ENCODE measurements at regions not wholly inside any gene's neighbourhood (a gene's known extent, or its start where the extent isn't known, plus 50 kb on each side); places are given as distances from the start of the nearest gene placed in this dataset.

DNA sequence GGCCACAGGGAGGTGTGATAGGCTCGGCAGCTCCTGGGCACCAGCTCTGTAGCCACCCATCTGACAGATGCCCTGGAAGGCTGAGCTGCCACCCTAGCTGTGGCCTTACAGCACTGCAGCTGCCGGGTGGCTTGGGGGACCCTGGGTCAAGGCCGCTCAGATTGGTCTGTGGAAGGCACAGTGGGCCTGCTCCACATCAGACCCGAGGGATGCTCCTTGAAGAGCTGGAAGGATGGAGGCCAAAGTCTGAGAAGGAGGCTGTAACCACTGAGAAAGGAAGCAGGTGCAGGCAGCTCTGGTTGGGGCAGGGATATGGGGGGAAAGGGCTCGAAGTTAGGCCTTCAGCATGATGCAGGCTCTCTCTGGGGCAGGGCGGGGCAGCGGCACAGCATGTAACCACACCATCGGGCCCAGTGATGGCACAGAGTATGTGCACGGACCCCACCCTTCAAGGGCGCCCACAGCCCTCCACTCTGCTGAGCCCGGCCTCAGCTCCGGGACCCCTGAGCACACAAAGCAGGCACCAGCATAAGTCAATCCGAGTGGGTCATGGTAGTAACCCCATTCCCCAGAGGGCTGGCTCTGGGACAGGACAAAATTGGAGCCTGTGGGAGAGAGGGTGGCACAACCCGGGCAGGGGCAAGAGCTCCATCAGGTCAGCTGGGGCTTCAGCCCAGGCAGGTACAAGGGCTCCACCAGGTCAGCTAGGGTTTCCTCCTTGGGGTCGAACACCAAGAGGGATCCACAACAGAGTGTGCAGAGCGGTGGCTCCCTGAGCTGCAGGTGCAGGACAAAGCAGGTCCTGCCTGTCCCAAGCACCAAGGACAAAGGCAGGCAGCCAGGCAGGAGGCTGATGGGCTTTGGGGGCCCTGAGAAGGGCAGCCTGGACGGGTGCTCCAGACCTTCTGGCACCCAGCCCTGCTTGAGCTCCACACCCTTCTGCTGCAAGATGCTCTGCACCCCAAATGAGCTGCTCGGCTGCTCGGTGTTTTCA is 1511.1 kb downstream of the BRD1 start:
- Histone ChIP-seq H2BK5ac (ENCODE audit: low read length) (no peak overlapping the region), H2BK15ac (ENCODE audit: low read length) (no peak overlapping the region), H2BK120ac (ENCODE audit: low read depth, low read length) (no peak overlapping the region), H3K36me3 (replicated peaks in 1 of 2; ENCODE audit: control insufficient read depth in 2 of 2, insufficient read depth in 2 of 2, low read length in 2 of 2) (no peaks in the 10 kb centered on the region), H3K9ac (ENCODE audit: low read depth, low read length, poor library complexity) (no peak overlapping the region), H3K4me2 (ENCODE audit: insufficient read depth, low read length, poor library complexity, severe bottlenecking) (no peak overlapping the region), H3K18ac (ENCODE audit: low read length) (peak overlapping the region; percentile 66), H3K4me1 (ENCODE audit: control insufficient read depth in 2 of 2, insufficient read depth in 1 of 2, low read depth in 1 of 2, low read length in 2 of 2) (peaks cover 0 to 7% of the 10 kb centered on the region in 2 donors), H3K79me1 (ENCODE audit: low read depth, low read length) (no peaks in the 10 kb centered on the region), H4K8ac (ENCODE audit: low read depth, low read length) (no peak overlapping the region), H4K91ac (ENCODE audit: low read depth, low read length, poor library complexity) (no peak overlapping the region), H3K9me3 (replicated peaks in 1 of 2; ENCODE audit: control insufficient read depth in 2 of 2, insufficient read depth in 1 of 2, low read depth in 1 of 2, low read length in 2 of 2) (no peaks in the 10 kb centered on the region), H3K14ac (ENCODE audit: low read length) (peak overlapping the region; percentile 14), H3K4ac (ENCODE audit: low read length) (no peak overlapping the region), H2AFZ (ENCODE audit: low read length) (no peak overlapping the region), H2AK5ac (ENCODE audit: low read depth, low read length) (peak overlapping the region; percentile 85), H3K27me3 (ENCODE audit: control insufficient read depth in 3 of 3, insufficient read depth in 3 of 3, low read depth in 1 of 3, low read length in 3 of 3) (no peaks in the 10 kb centered on the region), H3K4me3 (ENCODE audit: low read length in 2 of 2) (no peak overlapping the region), H3K27ac (replicated peaks; ENCODE audit: low read length) (no peak overlapping the region), H2BK12ac (ENCODE audit: low read length) (no peak overlapping the region), H3K23ac (ENCODE audit: low read depth, low read length, poor library complexity) (no peak overlapping the region)
- WGBS, 2 donors (ENCODE audit: extremely low coverage in 2 of 2, insufficient read length in 2 of 2, insufficient replicate concordance in 1 of 2) = no CpG with 5 or more reads among the region's 19 CpGs
- DNase-seq (ENCODE audit: low spot score) = no peak

DNA sequence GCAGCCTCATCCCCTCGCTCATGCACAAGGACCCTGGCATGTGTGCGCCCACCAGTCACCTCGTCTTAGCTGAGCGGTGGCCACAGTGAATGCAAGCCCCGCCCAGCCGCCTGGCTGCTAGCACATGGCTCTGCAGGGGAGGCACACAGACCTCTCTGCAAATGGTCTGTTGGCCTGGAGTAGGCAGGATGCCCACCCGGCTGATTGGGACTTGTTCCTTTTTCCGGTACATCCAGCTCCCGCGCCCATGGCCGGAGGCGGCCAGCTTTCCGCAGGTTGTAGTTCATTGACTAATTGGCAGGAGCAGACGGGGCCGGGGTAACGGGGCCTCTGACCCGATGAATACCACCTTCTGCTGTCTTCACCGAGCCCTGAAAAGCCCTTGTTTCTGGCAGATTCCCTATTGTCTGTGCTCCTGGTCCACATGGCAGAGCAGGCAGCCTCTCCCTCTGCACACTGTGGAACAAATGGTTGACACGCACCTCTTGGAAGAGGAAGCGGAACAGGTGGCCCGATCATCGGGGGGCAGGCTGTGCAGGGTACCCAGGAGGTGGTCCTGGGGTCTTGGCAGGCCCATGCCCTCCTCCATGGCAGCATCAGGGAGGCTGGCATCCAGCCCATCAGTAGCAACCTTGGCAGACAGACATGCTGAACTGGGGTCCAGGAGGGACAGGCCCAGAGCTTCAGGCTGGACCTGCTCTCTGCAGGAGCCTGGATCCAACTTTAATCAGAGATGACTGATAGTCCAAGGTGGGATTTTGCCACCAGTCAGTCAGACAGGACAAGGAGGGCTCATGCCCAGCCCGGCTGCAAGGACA is 1512.0 kb downstream of the BRD1 start:
- WGBS, 2 donors (ENCODE audit: extremely low coverage in 2 of 2, insufficient read length in 2 of 2, insufficient replicate concordance in 1 of 2) = no CpG with 5 or more reads among the region's 23 CpGs
- no peak overlapping the region for H2BK12ac ChIP-seq (ENCODE audit: low read length)
- no peak for DNase-seq (ENCODE audit: low spot score)

DNA sequence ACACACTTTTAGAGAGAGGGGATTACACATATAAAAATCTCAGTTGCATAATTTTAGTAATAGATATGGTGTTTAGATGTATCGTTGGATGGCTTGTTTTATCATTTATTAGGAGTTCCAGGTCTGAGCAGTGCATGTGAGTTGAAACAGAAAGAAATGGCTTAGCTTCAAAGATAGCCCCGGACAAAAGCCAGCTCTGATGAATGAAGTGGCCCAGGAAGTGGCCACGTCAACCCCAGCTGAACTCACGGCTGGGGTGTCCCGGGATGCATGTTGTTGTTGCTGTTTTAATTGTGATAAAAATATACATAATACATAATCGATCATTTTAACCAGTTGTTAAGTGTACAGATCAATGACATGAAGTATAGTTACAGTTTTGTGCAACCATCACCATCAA is 1513.6 kb downstream of the BRD1 start:
- no peak overlapping the region for H4K91ac ChIP-seq (ENCODE audit: low read depth, low read length, poor library complexity)
- H2BK5ac ChIP-seq (ENCODE audit: low read length) = no peak overlapping the region
- H3K79me1 ChIP-seq (ENCODE audit: low read depth, low read length) = no peaks in the 10 kb centered on the region
- H3K9me3 ChIP-seq (replicated peaks in 1 of 2; ENCODE audit: control insufficient read depth in 2 of 2, insufficient read depth in 1 of 2, low read depth in 1 of 2, low read length in 2 of 2) = no peaks in the 10 kb centered on the region
- no peak overlapping the region for H3K4me2 ChIP-seq (ENCODE audit: insufficient read depth, low read length, poor library complexity, severe bottlenecking)
- no peak overlapping the region for H3K14ac ChIP-seq (ENCODE audit: low read length)
- no peaks in the 10 kb centered on the region for H3K27me3 ChIP-seq (ENCODE audit: control insufficient read depth in 3 of 3, insufficient read depth in 3 of 3, low read depth in 1 of 3, low read length in 3 of 3)
- no peak overlapping the region for H3K4me3 ChIP-seq (ENCODE audit: low read length in 2 of 2)
- H3K4ac ChIP-seq (ENCODE audit: low read length) = no peak overlapping the region
- no peak for DNase-seq (ENCODE audit: low spot score)
- no peak overlapping the region for H3K18ac ChIP-seq (ENCODE audit: low read length)
- H3K36me3 ChIP-seq (replicated peaks in 1 of 2; ENCODE audit: control insufficient read depth in 2 of 2, insufficient read depth in 2 of 2, low read length in 2 of 2) = no peaks in the 10 kb centered on the region
- no peak overlapping the region for H3K9ac ChIP-seq (ENCODE audit: low read depth, low read length, poor library complexity)
- H3K27ac ChIP-seq (replicated peaks; ENCODE audit: low read length) = no peak overlapping the region
- H2BK120ac ChIP-seq (ENCODE audit: low read depth, low read length) = no peak overlapping the region
- H3K4me1 ChIP-seq (ENCODE audit: control insufficient read depth in 2 of 2, insufficient read depth in 1 of 2, low read depth in 1 of 2, low read length in 2 of 2) = no peaks in the 10 kb centered on the region
- no peak overlapping the region for H2BK15ac ChIP-seq (ENCODE audit: low read length)
- H2AK5ac ChIP-seq (ENCODE audit: low read depth, low read length) = no peak overlapping the region
- H4K8ac ChIP-seq (ENCODE audit: low read depth, low read length) = no peak overlapping the region
- H2AFZ ChIP-seq (ENCODE audit: low read length) = no peak overlapping the region
- H2BK12ac ChIP-seq (ENCODE audit: low read length) = no peak overlapping the region
- no peak overlapping the region for H3K23ac ChIP-seq (ENCODE audit: low read depth, low read length, poor library complexity)
- WGBS, 2 donors (ENCODE audit: extremely low coverage in 2 of 2, insufficient read length in 2 of 2, insufficient replicate concordance in 1 of 2) = no CpG with 5 or more reads among the region's 6 CpGs

More for the DNA sequence above, 1512.0 kb downstream of the BRD1 start:
- no peak overlapping the region for H2BK120ac ChIP-seq (ENCODE audit: low read depth, low read length)
- H3K27ac ChIP-seq (replicated peaks; ENCODE audit: low read length) = no peak overlapping the region
- H3K4me2 ChIP-seq (ENCODE audit: insufficient read depth, low read length, poor library complexity, severe bottlenecking) = no peak overlapping the region
- no peak overlapping the region for H3K9ac ChIP-seq (ENCODE audit: low read depth, low read length, poor library complexity)
- no peaks in the 10 kb centered on the region for H3K79me1 ChIP-seq (ENCODE audit: low read depth, low read length)
- no peaks in the 10 kb centered on the region for H3K9me3 ChIP-seq (replicated peaks in 1 of 2; ENCODE audit: control insufficient read depth in 2 of 2, insufficient read depth in 1 of 2, low read depth in 1 of 2, low read length in 2 of 2)
- H3K4ac ChIP-seq (ENCODE audit: low read length) = no peak overlapping the region
- peak overlapping the region; percentile 14 for H3K14ac ChIP-seq (ENCODE audit: low read length)
- peak overlapping the region; percentile 85 for H2AK5ac ChIP-seq (ENCODE audit: low read depth, low read length)
- peaks cover 0 to 2% of the 10 kb centered on the region in 2 donors for H3K4me1 ChIP-seq (ENCODE audit: control insufficient read depth in 2 of 2, insufficient read depth in 1 of 2, low read depth in 1 of 2, low read length in 2 of 2)
- no peak overlapping the region for H2AFZ ChIP-seq (ENCODE audit: low read length)
- no peak overlapping the region for H3K4me3 ChIP-seq (ENCODE audit: low read length in 2 of 2)
- H4K91ac ChIP-seq (ENCODE audit: low read depth, low read length, poor library complexity) = no peak overlapping the region
- H3K27me3 ChIP-seq (ENCODE audit: control insufficient read depth in 3 of 3, insufficient read depth in 3 of 3, low read depth in 1 of 3, low read length in 3 of 3) = no peaks in the 10 kb centered on the region
- no peak overlapping the region for H4K8ac ChIP-seq (ENCODE audit: low read depth, low read length)
- H3K36me3 ChIP-seq (replicated peaks in 1 of 2; ENCODE audit: control insufficient read depth in 2 of 2, insufficient read depth in 2 of 2, low read length in 2 of 2) = no peaks in the 10 kb centered on the region
- H2BK15ac ChIP-seq (ENCODE audit: low read length) = no peak overlapping the region
- H2BK5ac ChIP-seq (ENCODE audit: low read length) = no peak overlapping the region
- no peak overlapping the region for H3K23ac ChIP-seq (ENCODE audit: low read depth, low read length, poor library complexity)
- H3K18ac ChIP-seq (ENCODE audit: low read length) = peak overlapping the region; percentile 40
